Thyroid gland (tissue), 4 donors: ENCODE measurements at regions not wholly inside any gene's neighbourhood (a gene's known extent, or its start where the extent isn't known, plus 50 kb on each side); places are given as distances from the start of the nearest gene placed in this dataset.

Source experiments
- DNase-seq, 2 donors: peaks; one replicate each; pipeline ENCODE4 v3.0.0-alpha.2; 2019
- H3K27ac ChIP-seq, 3 donors: fragments of 200-600 bp; sonication (generic); 1 replicate in 2 of 3; 2 replicates in 1 of 3; pipeline ENCODE4 v1.5.1; 2016 to 2019; ENCODE audit warnings: mild to moderate bottlenecking in 1 of 3, moderate library complexity in 1 of 3
- H3K27me3 ChIP-seq: fragments of 200-600 bp; sonication (generic); one replicate; pipeline ENCODE4 v1.5.1; 2019
- H3K36me3 ChIP-seq, 2 donors: fragments of 200-600 bp; sonication (generic); one replicate each; pipeline ENCODE4 v1.5.1; 2016 to 2019
- H3K4me1 ChIP-seq, 2 donors: fragments of 200-600 bp; sonication (generic); one replicate each; pipeline ENCODE4 v1.5.1; 2017 to 2019
- H3K4me3 ChIP-seq, 3 donors: fragments of 200-600 bp; sonication (generic); replicated peaks in 1 of 3; 1 replicate in 2 of 3; 2 replicates in 1 of 3; pipeline ENCODE4 v1.5.1; 2016; ENCODE audit warnings: mild to moderate bottlenecking in 1 of 3
- H3K9me3 ChIP-seq: fragments of 200-600 bp; sonication (generic); one replicate; pipeline ENCODE4 v1.5.1; 2017
- POLR2A ChIP-seq, 2 donors: fragments of 450-650 bp; IDR thresholded peaks; one replicate each; pipeline ENCODE4 v1.6.1; 2017; ENCODE audit warnings: antibody characterized with exemption in 2 of 2, mild to moderate bottlenecking in 2 of 2, moderate library complexity in 1 of 2
- WGBS, 2 donors: methylation state at CpG; one replicate each; pipeline ENCODE4 v1.1.5; 2017; 5-methylcytosine and 5-hydroxymethylcytosine counted together
- intact Hi-C: fragments of 100-400 bp; cut with DNase I; formaldehyde crosslinking; loops from one replicate; pipeline ENCODE4 v1.15.1; 2023
- TF ChIP-seq, protein P1 (sequence below), 6 experiments: fragments of 200-600 bp in 3 of 6; fragments of 450-650 bp in 3 of 6; sonication (generic) in 3 of 6; IDR thresholded peaks; one replicate each; pipeline ENCODE4 v1.5.1; 2016 to 2019; ENCODE audit warnings: antibody characterized with exemption in 6 of 6, mild to moderate bottlenecking in 2 of 6, inconsistent platforms in 1 of 6, moderate library complexity in 1 of 6

DNA sequence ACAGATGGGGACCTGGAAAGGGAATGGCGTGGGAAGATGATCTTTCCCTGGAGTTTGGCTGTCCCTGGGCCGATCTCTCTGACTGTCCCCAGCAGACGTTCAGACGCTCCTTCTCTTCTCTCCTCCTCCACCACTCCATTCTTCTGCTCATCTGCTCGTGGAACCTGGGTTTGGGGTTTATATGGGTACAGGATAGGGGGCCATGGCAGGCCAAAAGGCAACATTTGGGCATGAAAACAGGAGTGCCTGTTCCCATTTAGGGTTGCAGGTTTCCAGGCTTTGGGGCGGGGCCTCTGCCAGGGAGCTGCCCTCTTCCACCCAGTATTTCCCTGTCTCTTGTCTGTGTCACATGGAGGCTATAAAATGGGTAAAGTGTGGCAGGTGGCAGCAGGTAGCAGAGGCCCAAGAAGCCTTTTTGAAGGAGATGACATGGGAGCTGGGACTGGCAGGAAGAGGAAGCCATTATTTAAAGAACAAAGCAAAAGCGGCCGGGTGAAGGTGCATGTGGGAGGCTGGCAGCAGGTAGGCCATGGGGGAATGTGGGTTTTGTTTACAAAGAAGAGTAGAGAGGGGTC is 203.7 kb downstream of the BMP7 start:
- Histone ChIP-seq H3K27me3 (no peaks in the 10 kb centered on the region), H3K27ac (no peak overlapping the region), H3K36me3 (no peaks in the 10 kb centered on the region), H3K9me3 (no peaks in the 10 kb centered on the region), H3K4me1 (peaks cover 0 to 11% of the 10 kb centered on the region in 2 donors), H3K4me3 (no peak overlapping the region)
- intact Hi-C loops = no loop called here
- TF ChIP-seq, protein P1, sequence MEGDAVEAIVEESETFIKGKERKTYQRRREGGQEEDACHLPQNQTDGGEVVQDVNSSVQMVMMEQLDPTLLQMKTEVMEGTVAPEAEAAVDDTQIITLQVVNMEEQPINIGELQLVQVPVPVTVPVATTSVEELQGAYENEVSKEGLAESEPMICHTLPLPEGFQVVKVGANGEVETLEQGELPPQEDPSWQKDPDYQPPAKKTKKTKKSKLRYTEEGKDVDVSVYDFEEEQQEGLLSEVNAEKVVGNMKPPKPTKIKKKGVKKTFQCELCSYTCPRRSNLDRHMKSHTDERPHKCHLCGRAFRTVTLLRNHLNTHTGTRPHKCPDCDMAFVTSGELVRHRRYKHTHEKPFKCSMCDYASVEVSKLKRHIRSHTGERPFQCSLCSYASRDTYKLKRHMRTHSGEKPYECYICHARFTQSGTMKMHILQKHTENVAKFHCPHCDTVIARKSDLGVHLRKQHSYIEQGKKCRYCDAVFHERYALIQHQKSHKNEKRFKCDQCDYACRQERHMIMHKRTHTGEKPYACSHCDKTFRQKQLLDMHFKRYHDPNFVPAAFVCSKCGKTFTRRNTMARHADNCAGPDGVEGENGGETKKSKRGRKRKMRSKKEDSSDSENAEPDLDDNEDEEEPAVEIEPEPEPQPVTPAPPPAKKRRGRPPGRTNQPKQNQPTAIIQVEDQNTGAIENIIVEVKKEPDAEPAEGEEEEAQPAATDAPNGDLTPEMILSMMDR (IDR thresholded peaks at IDR 0.05) = no peak
- TF ChIP-seq POLR2A (IDR thresholded peaks at IDR 0.05) = no peak
- 80 to 89% methylated on average over 8 of the region's 8 CpGs for WGBS, 2 donors
- no peak for DNase-seq

DNA sequence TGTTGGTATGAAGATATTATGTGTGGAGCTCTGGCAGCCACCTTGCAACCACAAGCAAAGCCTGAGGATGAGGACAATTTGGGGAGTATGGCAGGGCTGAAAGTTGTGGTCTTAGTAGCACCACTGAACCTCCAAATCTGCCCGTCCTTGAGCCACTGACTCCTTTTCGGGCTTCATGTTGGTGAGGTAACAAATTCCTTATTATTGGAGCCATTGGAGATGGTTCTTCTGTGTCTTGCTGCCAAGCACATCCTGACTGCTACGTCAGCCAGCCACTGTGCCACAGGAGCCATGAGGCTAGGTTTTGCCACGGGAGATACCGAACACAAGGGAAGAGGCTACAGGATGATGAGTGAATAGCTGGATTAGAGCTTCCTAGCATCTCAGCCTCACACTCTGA is 201.6 kb downstream of the BMP7 start:
- Histone ChIP-seq H3K27me3 (no peaks in the 10 kb centered on the region), H3K36me3 (no peaks in the 10 kb centered on the region), H3K4me1 (peaks cover 0 to 17% of the 10 kb centered on the region in 2 donors), H3K4me3 (no peak overlapping the region), H3K27ac (no peak overlapping the region), H3K9me3 (no peaks in the 10 kb centered on the region)
- DNase-seq = no peak
- intact Hi-C loops = no loop called here
- WGBS, 2 donors = 89 to 94% methylated on average over 5 of the region's 5 CpGs
- TF ChIP-seq, protein P1 (IDR thresholded peaks at IDR 0.05) = no peak
- no peak for TF ChIP-seq POLR2A (IDR thresholded peaks at IDR 0.05)

DNA sequence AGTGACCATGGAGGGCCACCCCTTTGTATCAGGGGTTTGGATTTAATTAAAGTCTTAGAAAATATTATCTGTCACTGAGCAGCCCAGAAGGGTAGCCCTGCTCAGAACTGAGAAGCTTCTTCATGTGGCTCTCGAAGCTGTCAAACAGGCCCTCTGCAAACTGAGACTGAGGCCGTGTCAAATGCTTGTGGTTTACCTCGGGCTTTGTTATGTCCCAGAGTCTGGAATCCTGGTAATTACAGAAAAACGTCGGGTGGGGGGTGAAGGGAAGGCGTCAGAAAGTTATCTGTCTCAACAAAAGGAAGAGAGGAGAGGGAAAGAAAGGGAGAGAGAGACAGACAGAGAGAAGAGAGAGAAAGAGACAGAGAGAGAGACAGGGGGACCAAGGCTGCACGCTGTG is 200.8 kb downstream of the BMP7 start:
- Histone ChIP-seq H3K9me3 (no peaks in the 10 kb centered on the region), H3K36me3 (no peaks in the 10 kb centered on the region), H3K27ac (no peak overlapping the region), H3K4me3 (no peak overlapping the region), H3K4me1 (peaks cover 0 to 16% of the 10 kb centered on the region in 2 donors), H3K27me3 (no peaks in the 10 kb centered on the region)
- TF ChIP-seq, protein P1 (IDR thresholded peaks at IDR 0.05) = no peak
- no peak for TF ChIP-seq POLR2A (IDR thresholded peaks at IDR 0.05)
- no peak for DNase-seq
- intact Hi-C loops = no loop called here
- 37 to 39% methylated on average over 7 of the region's 7 CpGs for WGBS, 2 donors

DNA sequence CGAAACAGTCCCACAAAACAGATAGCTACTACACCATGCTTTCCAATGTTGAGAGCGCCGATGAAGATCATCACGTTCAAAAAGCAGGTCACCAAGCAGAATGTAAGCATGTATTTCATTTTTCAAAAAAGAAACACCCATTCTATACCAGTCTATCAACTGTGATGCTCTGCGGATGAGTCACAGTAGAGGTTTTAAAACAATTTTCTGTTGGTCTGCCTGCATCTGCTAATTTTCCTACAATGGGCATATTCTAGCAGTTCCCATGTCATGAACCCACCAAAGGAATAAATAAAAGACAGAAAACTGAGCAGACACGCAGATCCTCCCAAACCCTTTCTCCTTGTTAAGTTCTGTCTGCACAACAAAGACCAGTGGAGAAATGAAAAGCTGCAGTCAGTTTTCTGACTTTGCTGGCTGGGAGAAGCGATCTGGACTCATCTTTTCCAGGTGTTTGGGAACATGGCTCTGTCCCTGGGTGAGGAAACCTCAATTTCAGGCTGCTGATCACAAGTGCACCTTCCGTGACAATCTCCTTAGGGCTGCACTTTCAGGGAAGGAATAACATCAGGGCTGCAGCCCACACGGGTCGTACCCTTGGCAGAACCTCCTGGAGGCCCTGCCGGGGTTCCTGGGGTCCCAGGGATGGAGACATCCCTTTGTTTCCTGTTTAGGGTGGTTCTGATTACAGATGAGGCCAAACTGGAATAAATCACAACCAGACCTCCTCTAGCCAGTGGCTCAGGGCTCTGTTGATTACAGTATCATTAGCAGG is 200.1 kb downstream of the BMP7 start:
- intact Hi-C loops = no loop called here
- H3K27me3 ChIP-seq = no peaks in the 10 kb centered on the region
- TF ChIP-seq, protein P1 (IDR thresholded peaks at IDR 0.05) = no peak
- H3K36me3 ChIP-seq = no peaks in the 10 kb centered on the region
- H3K27ac ChIP-seq = no peak overlapping the region
- H3K4me3 ChIP-seq = no peak overlapping the region
- H3K4me1 ChIP-seq = peaks cover 0 to 10% of the 10 kb centered on the region in 2 donors
- no peak for DNase-seq
- 79 to 86% methylated on average over 9 to 11 of the region's 11 CpGs for WGBS, 2 donors
- H3K9me3 ChIP-seq = no peaks in the 10 kb centered on the region

DNA sequence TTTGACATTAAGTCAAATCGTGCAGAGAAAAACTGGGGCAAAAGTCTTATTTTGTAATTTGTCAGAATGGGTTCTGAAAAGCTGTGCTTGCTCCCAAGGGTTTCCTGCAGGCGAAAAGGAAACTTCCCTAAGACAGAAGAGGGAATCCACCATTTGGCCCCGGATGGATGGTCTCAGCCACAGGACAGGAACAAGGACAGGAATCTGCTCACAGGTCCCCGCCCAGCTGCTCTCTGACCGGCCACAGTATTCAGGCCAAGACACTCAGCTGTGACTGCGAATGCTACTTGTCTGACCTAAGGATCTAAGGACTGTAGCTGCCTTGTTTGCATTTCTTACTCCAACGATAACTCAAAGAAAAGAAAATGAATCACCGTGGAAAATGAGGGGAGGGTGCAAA is 197.0 kb downstream of the BMP7 start:
- H3K27ac ChIP-seq = no peak overlapping the region
- no peaks in the 10 kb centered on the region for H3K27me3 ChIP-seq
- DNase-seq = peak; percentile 62 to 74
- H3K4me3 ChIP-seq = no peak overlapping the region
- TF ChIP-seq, protein P1 (IDR thresholded peaks at IDR 0.05) = no peak
- TF ChIP-seq POLR2A (IDR thresholded peaks at IDR 0.05) = no peak
- H3K9me3 ChIP-seq = no peaks in the 10 kb centered on the region
- H3K4me1 ChIP-seq = peaks cover 0 to 7% of the 10 kb centered on the region in 2 donors
- WGBS, 2 donors = 34 to 50% methylated on average over 8 of the region's 8 CpGs
- intact Hi-C loops = no loop called here
- H3K36me3 ChIP-seq = no peaks in the 10 kb centered on the region
